ENCODE measurements at regions not wholly inside any gene's neighbourhood (a gene's known extent, or its start where the extent isn't known, plus 50 kb on each side); places are given as distances from the start of the nearest gene placed in this dataset.

- TF ChIP-seq, protein P1, sequence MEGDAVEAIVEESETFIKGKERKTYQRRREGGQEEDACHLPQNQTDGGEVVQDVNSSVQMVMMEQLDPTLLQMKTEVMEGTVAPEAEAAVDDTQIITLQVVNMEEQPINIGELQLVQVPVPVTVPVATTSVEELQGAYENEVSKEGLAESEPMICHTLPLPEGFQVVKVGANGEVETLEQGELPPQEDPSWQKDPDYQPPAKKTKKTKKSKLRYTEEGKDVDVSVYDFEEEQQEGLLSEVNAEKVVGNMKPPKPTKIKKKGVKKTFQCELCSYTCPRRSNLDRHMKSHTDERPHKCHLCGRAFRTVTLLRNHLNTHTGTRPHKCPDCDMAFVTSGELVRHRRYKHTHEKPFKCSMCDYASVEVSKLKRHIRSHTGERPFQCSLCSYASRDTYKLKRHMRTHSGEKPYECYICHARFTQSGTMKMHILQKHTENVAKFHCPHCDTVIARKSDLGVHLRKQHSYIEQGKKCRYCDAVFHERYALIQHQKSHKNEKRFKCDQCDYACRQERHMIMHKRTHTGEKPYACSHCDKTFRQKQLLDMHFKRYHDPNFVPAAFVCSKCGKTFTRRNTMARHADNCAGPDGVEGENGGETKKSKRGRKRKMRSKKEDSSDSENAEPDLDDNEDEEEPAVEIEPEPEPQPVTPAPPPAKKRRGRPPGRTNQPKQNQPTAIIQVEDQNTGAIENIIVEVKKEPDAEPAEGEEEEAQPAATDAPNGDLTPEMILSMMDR (IDR thresholded peaks at IDR 0.05 in 2 of 3, conservative IDR thresholded peaks at IDR 0.05 in 1 of 3; ENCODE audit: control insufficient read depth in 2 of 3, extremely low read depth in 1 of 3, insufficient read depth in 1 of 3, low read depth in 3 of 3, low read length in 3 of 3): no peak
- TF ChIP-seq CREM (IDR thresholded peaks at IDR 0.05; ENCODE audit: low read depth): no peak
- TF ChIP-seq WRNIP1 (IDR thresholded peaks at IDR 0.05; ENCODE audit: borderline replicate concordance, low read depth, low read length): no peak
- TF ChIP-seq MXI1 (IDR thresholded peaks at IDR 0.05; ENCODE audit: low read depth, low read length): no peak
- TF ChIP-seq ESRRA (IDR thresholded peaks at IDR 0.05; ENCODE audit: low read length): no peak
- TF ChIP-seq USF2 (IDR thresholded peaks at IDR 0.05; ENCODE audit: borderline replicate concordance, low read depth, low read length): no peak
- TF ChIP-seq EZH2 (IDR thresholded peaks at IDR 0.05; ENCODE audit: borderline replicate concordance, control insufficient read depth, low read depth, low read length): no peak
Measured at GRCh38 chr13:40105231-40105630, 449.8 kb downstream of the COG6 start.
